Lung (tissue), 11 donors: ENCODE measurements at regions not wholly inside any gene's neighbourhood (a gene's known extent, or its start where the extent isn't known, plus 50 kb on each side); places are given as distances from the start of the nearest gene placed in this dataset.

Source experiments
- ATAC-seq: fragments of 200-7000 bp; cut with Tn5 transposase; one replicate; pipeline ENCODE4 v1.9.1; 2020; ENCODE audit warnings: moderate number of reproducible peaks; ENCODE audit not compliant: insufficient read depth, low FRiP score
- DNase-seq, 3 donors: peaks; one replicate each; pipeline ENCODE4 v3.0.0-alpha.2; 2013 to 2017
- H3K27ac ChIP-seq, 2 donors: one replicate each; pipeline ENCODE4 v1.5.1; 2013; ENCODE audit warnings: mild to moderate bottlenecking in 2 of 2, moderate library complexity in 2 of 2, control low read depth in 1 of 2, inconsistent platforms in 1 of 2, low read depth in 1 of 2, low read length in 1 of 2
- H3K27me3 ChIP-seq, 3 donors: one replicate each; pipeline ENCODE4 v1.5.1; 2013; ENCODE audit warnings: low read length in 2 of 3; ENCODE audit not compliant: control insufficient read depth in 3 of 3, insufficient read depth in 3 of 3
- H3K36me3 ChIP-seq, 4 donors: one replicate each; pipeline ENCODE4 v1.5.1; 2013; ENCODE audit warnings: low read length in 4 of 4, mild to moderate bottlenecking in 1 of 4, moderate library complexity in 1 of 4; ENCODE audit not compliant: control insufficient read depth in 4 of 4, insufficient read depth in 4 of 4
- H3K4me1 ChIP-seq, 5 donors: one replicate each; pipeline ENCODE4 v1.5.1; 2013; ENCODE audit warnings: low read length in 5 of 5, mild to moderate bottlenecking in 2 of 5, moderate library complexity in 1 of 5; ENCODE audit not compliant: control insufficient read depth in 5 of 5, insufficient read depth in 5 of 5
- H3K4me3 ChIP-seq: one replicate; pipeline ENCODE4 v1.5.1; 2013; ENCODE audit warnings: mild to moderate bottlenecking, control low read depth, moderate library complexity
- H3K9ac ChIP-seq, 2 donors: one replicate each; pipeline ENCODE4 v1.5.1; 2013; ENCODE audit warnings: low read length in 2 of 2, control low read depth in 1 of 2; ENCODE audit not compliant: insufficient read depth in 1 of 2
- H3K9me3 ChIP-seq, 4 donors: one replicate each; pipeline ENCODE4 v1.5.1; 2013; ENCODE audit warnings: low read length in 3 of 4, mild to moderate bottlenecking in 1 of 4, moderate library complexity in 1 of 4; ENCODE audit not compliant: control insufficient read depth in 4 of 4, insufficient read depth in 3 of 4
- WGBS, 2 donors: extraction: QIAGEN DNeasy Blood & Tissue Kit; methylation state at CpG; one replicate each; pipeline ENCODE4 v1.1.7; 2013; 5-methylcytosine and 5-hydroxymethylcytosine counted together
- TF ChIP-seq, protein P1 (sequence below): IDR thresholded peaks from 2 replicates; pipeline ENCODE4 v1.5.1; 2012; ENCODE audit warnings: mild to moderate bottlenecking; ENCODE audit errors: control extremely low read depth, extremely low read depth
- donor health status: control.
- donor health status: control.
- donor health status: Bipolar disorder and iron deficiency.
- donor health status: healthy.
- donor health status: DM: yes; HTN: yes; CAD: no.

DNA sequence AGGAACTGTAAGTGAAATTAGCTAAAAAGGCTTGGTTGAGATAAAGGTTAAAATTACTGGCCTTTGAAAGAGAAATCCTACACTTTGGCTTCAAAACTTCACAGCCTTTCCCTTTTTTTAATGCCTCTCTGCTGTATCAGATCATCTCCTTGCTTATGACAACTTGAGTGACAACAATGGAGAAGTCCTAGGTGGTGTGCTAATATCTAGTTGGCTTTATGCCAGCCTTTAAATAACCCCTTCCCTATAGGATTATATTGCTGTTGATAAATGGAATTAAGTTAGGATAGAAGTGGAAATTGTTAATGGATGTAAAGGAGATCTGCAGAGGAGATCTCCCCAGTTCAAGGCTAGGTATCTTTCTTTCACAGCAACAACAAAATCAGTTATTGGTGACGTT, 130.2 kb upstream of the ATP1B1 start:
- TF ChIP-seq, protein P1, sequence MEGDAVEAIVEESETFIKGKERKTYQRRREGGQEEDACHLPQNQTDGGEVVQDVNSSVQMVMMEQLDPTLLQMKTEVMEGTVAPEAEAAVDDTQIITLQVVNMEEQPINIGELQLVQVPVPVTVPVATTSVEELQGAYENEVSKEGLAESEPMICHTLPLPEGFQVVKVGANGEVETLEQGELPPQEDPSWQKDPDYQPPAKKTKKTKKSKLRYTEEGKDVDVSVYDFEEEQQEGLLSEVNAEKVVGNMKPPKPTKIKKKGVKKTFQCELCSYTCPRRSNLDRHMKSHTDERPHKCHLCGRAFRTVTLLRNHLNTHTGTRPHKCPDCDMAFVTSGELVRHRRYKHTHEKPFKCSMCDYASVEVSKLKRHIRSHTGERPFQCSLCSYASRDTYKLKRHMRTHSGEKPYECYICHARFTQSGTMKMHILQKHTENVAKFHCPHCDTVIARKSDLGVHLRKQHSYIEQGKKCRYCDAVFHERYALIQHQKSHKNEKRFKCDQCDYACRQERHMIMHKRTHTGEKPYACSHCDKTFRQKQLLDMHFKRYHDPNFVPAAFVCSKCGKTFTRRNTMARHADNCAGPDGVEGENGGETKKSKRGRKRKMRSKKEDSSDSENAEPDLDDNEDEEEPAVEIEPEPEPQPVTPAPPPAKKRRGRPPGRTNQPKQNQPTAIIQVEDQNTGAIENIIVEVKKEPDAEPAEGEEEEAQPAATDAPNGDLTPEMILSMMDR: no peak
- WGBS, 2 donors: 86 to 89% methylated on average over 1 of the region's 1 CpG
- no peak overlapping the region for H3K4me3 ChIP-seq
- no peak overlapping the region for H3K27ac ChIP-seq
- no peak overlapping the region for H3K9ac ChIP-seq
- no peaks in the 10 kb centered on the region for H3K36me3 ChIP-seq
- ATAC-seq (no peak), DNase-seq (no peak)
- H3K9me3 ChIP-seq: no peaks in the 10 kb centered on the region
- peaks cover 0 to 18% (median 4%) of the 10 kb centered on the region in 5 donors for H3K4me1 ChIP-seq
- H3K27me3 ChIP-seq: no peaks in the 10 kb centered on the region

DNA sequence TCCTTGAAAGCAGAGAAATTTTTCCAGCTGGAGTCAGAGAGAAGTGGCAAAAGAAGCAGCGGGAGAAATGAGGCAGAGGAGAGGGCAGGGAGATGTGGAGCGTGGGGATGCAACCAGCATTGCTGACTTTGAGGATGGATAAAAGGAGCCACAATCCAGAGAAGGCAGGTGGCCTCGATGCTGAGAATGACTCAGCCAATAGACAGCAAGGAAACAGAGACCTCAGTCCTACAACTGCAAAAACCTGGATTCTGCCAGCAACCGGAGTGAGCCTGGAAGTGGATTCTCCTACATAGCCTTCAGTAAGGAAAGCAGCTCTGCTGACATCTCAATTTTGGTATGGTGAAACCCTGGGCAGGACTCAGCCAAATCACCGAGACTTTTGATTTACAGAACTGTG, 128.9 kb upstream of the ATP1B1 start:
- ATAC-seq (no peak), DNase-seq (no peak)
- Histone ChIP-seq H3K4me1 (peaks cover 0 to 13% (median 4%) of the 10 kb centered on the region in 5 donors), H3K9me3 (no peaks in the 10 kb centered on the region), H3K36me3 (no peaks in the 10 kb centered on the region), H3K27ac (no peak overlapping the region), H3K4me3 (no peak overlapping the region), H3K9ac (no peak overlapping the region), H3K27me3 (no peaks in the 10 kb centered on the region)
- 82 to 87% methylated on average over 5 of the region's 5 CpGs for WGBS, 2 donors
- TF ChIP-seq, protein P1: no peak

DNA sequence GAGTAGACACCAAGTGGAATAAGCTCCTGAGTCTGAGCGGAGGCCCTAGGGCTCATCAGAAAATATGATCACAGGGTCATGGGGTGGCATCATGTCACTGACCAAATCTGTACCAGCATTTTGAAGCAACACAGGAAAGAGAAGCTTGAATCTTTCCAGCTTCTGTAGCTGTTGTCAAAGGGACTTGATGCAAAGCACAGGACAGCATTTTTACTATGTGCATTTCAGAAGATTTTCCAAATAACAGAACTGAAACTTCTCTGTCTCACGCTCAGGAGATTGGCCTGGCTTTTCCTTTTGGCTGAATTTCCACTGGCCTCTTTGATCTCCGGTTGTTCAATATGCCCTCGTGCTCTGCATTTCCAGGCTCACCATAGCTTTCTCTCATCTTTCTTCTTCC, 127.2 kb upstream of the ATP1B1 start:
- Histone ChIP-seq H3K27me3 (no peaks in the 10 kb centered on the region), H3K36me3 (no peaks in the 10 kb centered on the region), H3K27ac (no peak overlapping the region), H3K4me1 (peaks cover 0 to 13% (median 4%) of the 10 kb centered on the region in 5 donors), H3K9me3 (no peaks in the 10 kb centered on the region), H3K9ac (no peak overlapping the region), H3K4me3 (no peak overlapping the region)
- TF ChIP-seq, protein P1: no peak
- DNase-seq (peak in 2 of 3 donors; percentile 27 to 54), ATAC-seq (no peak)
- 46 to 64% methylated on average over 4 of the region's 4 CpGs for WGBS, 2 donors

DNA sequence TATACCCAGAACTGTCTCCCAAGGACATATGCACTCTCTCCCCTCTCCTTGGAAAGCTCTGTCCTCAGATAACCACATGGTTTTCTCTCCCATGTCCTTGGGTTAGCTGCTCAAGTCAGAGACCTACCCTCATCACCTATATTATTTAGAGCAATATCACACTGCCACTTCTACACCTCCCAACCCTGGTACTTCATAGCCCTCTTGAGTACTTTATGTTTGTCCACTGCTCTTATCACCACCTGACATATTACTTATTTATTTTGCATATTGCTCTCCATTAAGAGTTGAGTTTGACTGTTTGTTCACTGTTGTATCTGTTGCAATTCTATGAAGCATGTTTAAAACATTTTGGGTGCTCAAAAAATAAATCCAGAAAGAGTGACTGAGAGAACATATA, 126.3 kb upstream of the ATP1B1 start:
- peak; percentile 59 for ATAC-seq
- TF ChIP-seq, protein P1: no peak
- H3K9me3 ChIP-seq: no peaks in the 10 kb centered on the region

More for the DNA sequence above, 126.3 kb upstream of the ATP1B1 start:
- Histone ChIP-seq H3K9ac (no peak overlapping the region), H3K27ac (no peak overlapping the region), H3K27me3 (no peaks in the 10 kb centered on the region), H3K4me1 (peaks cover 0 to 13% (median 4%) of the 10 kb centered on the region in 5 donors), H3K36me3 (no peaks in the 10 kb centered on the region), H3K4me3 (no peak overlapping the region)
- DNase-seq: no peak
